Hepatic stellate cell (primary cell): ENCODE measurements at regions not wholly inside any gene's neighbourhood (a gene's known extent, or its start where the extent isn't known, plus 50 kb on each side); places are given as distances from the start of the nearest gene placed in this dataset.

ENCODE experiments used
- DNase-seq: peaks from one replicate; pipeline ENCODE4 v3.0.0; 2011; ENCODE audit warnings: low spot score

- no peak for DNase-seq
Measured at GRCh38 chr1:59244891-59245290, 52.0 kb upstream of the FGGY start.
